RPMI8226 (cell line): ENCODE measurements at regions not wholly inside any gene's neighbourhood (a gene's known extent, or its start where the extent isn't known, plus 50 kb on each side); places are given as distances from the start of the nearest gene placed in this dataset.
"Not testable (repeated sequence)": the region's sequence is repeated elsewhere in the genome, so short reads cannot be mapped to it uniquely, and the experiment has no call there.

Experiments
- DNase-seq: peaks from one replicate; pipeline ENCODE4 v3.0.0-alpha.2; 2015

DNA sequence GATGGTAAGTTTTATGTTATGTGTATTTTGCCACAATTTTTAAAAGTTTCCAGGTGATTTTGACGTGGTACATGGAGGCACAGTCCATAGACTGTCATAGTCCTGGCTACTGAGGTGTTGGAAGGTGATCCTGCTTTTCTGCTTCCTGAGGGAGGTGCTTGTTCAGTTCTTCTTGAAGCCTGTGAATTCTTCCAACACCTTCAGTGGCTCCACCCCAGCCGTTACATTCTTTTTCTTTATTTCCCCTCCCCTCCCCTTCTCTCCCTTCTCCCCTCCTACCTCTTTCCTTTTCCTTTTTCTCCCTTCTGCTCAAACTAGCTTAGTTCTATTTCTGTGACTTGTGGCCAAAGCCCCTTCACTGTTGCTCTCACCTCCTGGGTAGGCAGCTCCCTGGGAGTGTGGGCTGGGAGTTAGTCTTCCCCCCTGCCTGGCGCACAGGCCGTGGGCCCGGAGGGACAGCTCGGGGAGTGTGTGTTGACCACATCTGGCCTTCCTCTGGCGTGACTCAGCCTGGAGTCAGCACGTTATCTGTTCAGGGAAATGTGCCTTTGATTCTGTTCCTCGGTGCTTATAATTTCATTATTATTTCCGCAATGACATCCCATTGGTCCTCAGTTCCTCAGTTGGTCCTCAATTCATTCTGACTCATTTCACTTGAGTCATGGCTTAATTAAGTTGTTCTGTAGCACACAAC, 566.2 kb downstream of the TBC1D22A start:
- no peak for DNase-seq

- DNase-seq, result no peak
These were observed 564.8 kb downstream of the TBC1D22A start for GRCh38 chr22:47327241-47327640.

- DNase-seq, result no peak
These were observed 562.8 kb downstream of the TBC1D22A start for GRCh38 chr22:47325249-47325648.

DNA sequence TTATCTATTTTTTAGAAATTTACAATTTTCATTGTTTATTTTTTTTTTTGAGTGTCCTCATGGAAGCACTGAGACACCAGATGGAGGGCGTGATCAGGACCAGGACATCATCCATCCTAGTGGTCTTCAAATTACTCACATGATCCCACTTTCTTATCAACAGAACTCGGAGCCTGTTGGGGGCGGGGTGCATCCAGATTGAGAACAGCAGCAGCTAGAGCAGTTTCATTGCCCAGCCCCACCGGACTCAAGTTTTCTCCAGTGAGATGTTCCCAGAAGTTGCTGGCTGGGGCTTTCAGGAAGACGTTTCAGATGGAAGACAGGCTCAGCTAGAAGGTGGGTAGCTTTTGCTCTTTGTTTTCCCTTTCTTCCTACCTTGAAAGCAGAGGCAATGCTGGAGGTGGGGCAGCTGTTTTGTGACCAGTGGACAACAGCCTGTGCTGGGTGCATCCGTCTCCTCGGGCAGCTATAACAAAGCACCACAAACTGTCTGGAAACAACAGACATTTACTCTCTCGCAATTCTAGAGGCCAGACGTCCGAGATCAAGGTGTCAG, 562.1 kb downstream of the TBC1D22A start:
- no peak for DNase-seq

DNA sequence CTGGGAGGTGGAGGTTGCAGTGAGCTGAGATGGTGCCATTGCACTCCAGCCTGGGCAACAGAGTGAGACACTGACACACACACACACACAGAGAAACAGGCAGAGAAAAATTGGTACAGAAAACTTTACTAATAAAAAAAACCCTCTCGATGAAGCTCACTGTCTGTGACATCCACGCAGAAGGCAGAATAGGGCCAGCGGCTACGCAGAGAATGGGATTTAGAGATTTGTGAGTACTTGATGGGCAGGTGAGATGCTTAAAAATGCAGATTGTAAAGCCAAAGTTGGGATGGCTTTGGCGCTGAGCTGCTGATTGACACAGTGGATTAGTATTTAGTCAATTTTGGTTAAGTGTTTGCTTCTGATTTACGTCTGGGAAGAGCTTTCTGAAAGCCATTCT, 561.1 kb downstream of the TBC1D22A start:
- DNase-seq, result no peak

- peak; percentile 47 for DNase-seq
These were observed 560.4 kb downstream of the TBC1D22A start for GRCh38 chr22:47322854-47323253.

DNA sequence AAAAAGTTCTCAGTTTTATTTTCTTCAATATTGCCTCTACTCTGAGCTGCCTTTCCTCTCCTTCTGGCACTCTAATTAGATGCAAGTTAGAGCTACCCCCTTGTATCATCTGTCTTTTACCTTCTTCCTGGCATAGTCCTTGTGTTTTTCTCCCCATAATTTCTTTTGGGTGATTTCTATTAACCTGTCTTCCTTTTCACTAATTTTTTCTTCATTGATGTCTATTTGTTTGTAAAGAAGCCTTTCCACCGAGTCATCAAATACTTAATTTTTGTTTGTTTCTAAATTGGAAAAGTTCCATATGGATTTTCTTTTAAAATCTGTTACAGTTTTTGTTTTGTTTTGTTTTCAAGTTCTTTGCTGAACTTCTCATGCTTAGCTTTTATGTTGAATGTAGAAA, 558.1 kb downstream of the TBC1D22A start:
- DNase-seq, result no peak

- DNase-seq, result no peak
These were observed 555.7 kb downstream of the TBC1D22A start for GRCh38 chr22:47318041-47318737.

GRCh38 chr22:47315862-47316419, 553.5 kb downstream of the TBC1D22A start:
- no peak for DNase-seq

DNA sequence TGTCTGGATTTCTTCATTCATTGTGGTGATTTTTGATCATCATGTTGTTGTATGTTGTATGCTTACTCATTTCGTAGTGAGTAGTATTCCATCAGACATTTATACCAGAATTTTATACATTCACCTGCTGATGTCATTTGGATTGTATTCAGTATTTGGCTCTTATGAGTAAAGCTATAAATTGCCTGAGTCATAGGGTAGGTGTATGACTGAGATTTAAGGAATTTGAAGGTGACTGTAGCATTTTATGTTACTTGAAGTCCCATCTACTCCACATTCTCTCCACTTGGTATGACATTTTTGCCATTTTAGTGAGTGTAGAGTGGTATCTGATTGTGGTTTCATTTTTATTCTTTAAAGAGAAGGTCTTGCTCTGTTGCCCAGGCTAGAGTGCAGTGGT, 548.2 kb downstream of the TBC1D22A start:
- no peak for DNase-seq

GRCh38 chr22:47309946-47310345, 547.5 kb downstream of the TBC1D22A start:
- no peak for DNase-seq

- no peak for DNase-seq
These were observed 547.0 kb downstream of the TBC1D22A start for GRCh38 chr22:47309476-47309875.

- DNase-seq, result no peak
These were observed 546.4 kb downstream of the TBC1D22A start for GRCh38 chr22:47308886-47309285.

DNA sequence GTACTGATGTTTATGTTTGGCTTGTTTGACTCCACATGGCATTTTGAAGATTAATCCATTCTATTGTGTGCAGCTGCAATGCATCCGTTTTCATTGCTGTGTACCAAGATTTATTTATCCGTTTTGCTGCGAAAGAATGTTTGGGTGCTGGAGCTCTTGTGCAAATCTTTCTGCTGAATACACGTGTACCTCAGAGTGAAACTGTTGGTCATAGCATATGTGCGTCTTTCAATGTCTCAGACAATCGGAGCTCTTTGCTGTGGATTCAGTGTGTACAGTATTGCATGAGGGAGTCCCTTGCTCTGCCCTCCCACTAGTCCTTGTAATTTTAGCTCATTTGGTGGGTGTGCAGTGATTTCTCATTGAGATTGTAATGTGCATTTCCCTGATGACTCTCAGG, 545.4 kb downstream of the TBC1D22A start:
- no peak for DNase-seq

GRCh38 chr22:47307326-47307725, 544.9 kb downstream of the TBC1D22A start:
- peak; percentile 43 for DNase-seq

DNA sequence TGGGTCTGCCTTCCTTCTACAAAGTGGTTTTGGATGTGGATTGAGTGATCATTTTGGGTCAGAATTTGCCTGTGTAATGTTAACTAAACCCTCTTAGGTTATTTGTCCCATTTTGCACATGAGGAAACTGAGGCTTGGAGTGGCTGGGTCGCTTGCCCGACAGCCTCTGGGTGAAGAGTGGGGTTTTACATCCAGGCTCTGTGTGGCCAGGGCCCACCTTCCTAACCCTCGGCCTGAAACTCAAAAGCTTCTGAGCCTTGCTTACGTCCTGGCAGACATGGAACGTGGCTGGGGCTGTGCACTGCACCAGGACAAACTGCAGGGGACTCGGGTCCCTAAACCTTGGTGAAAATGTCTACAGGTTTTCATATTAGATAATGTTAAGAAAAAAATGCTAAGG, 542.4 kb downstream of the TBC1D22A start:
- DNase-seq, result no peak

GRCh38 chr22:47304191-47304831, 541.9 kb downstream of the TBC1D22A start:
- no peak for DNase-seq

GRCh38 chr22:47303161-47303890, 540.9 kb downstream of the TBC1D22A start:
- no peak for DNase-seq

DNA sequence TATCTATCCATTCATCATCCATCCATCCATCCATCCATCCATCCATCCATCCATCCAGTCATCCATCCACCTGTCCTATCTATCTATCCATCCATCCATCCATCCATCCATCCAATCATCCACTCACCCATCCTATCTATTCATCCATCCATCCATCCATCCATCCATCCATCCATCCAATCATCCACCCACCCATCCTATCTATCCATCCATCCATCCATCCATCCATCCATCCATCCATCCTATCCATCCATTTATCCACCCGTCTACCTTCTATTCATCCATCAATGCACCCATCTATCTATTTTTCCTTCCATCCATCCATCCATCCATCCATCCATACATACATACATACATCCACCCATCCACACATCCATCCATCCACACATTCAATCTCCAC, 540.1 kb downstream of the TBC1D22A start:
- DNase-seq, result not testable (repeated sequence)

- DNase-seq, result no peak
These were observed 539.5 kb downstream of the TBC1D22A start for GRCh38 chr22:47301820-47302475.

- no peak for DNase-seq
These were observed 538.4 kb downstream of the TBC1D22A start for GRCh38 chr22:47300698-47301405.
